Adipocyte (in vitro differentiated cells): ENCODE measurements at regions not wholly inside any gene's neighbourhood (a gene's known extent, or its start where the extent isn't known, plus 50 kb on each side); places are given as distances from the start of the nearest gene placed in this dataset.

ENCODE experiments used
- DNase-seq: peaks from one replicate; pipeline ENCODE4 v3.0.0-alpha.2; 2015; ENCODE audit warnings: low read depth
- H3K27me3 ChIP-seq: replicated peaks from 2 replicates; pipeline ENCODE4 v1.7.0; 2013; ENCODE audit warnings: mild to moderate bottlenecking, low read length, moderate library complexity; ENCODE audit not compliant: control insufficient read depth, insufficient read depth
- H3K36me3 ChIP-seq: 2 replicates; pipeline ENCODE4 v1.7.0; 2013; ENCODE audit warnings: low read length, mild to moderate bottlenecking, moderate library complexity; ENCODE audit not compliant: control insufficient read depth, insufficient read depth, severe bottlenecking
- H3K4me1 ChIP-seq: 2 replicates; pipeline ENCODE4 v1.7.0; 2013; ENCODE audit warnings: mild to moderate bottlenecking, low read length, moderate library complexity; ENCODE audit not compliant: control insufficient read depth, insufficient read depth
- H3K4me3 ChIP-seq: 2 replicates; pipeline ENCODE4 v1.7.0; 2013; ENCODE audit warnings: mild to moderate bottlenecking, low read length, moderate library complexity
- H3K9ac ChIP-seq: 2 replicates; pipeline ENCODE4 v1.7.0; 2013; ENCODE audit warnings: mild to moderate bottlenecking, low read length, moderate library complexity
- H3K9me3 ChIP-seq: 2 replicates; pipeline ENCODE4 v1.7.0; 2013; ENCODE audit warnings: mild to moderate bottlenecking, low read length, moderate library complexity; ENCODE audit not compliant: control insufficient read depth

DNA sequence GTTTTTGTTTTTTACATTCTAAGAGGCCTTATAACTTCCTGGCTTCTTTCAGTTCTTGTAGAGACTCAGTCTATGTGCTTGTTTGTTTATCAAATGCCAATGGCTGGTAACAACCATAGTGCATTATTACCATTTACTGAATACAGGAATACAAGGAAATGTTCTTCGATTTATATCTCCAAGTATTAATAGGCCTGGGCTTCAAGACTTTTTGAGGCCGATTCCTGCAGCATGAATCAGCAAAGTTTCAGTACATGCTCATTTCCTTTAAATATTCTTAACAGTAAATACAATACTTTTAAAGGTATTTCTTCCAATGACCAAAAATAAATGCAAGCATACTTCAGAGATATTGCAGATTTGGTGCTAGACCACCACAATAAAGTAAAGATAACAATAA lies 535.3 kb downstream of the EFNA5 start:
- Histone ChIP-seq H3K9ac (no peak overlapping the region), H3K4me1 (no peaks in the 10 kb centered on the region), H3K4me3 (no peak overlapping the region), H3K9me3 (peaks cover 8% of the 10 kb centered on the region), H3K27me3 (no peaks in the 10 kb centered on the region), H3K36me3 (no peaks in the 10 kb centered on the region)
- DNase-seq: peak; percentile 48

DNA sequence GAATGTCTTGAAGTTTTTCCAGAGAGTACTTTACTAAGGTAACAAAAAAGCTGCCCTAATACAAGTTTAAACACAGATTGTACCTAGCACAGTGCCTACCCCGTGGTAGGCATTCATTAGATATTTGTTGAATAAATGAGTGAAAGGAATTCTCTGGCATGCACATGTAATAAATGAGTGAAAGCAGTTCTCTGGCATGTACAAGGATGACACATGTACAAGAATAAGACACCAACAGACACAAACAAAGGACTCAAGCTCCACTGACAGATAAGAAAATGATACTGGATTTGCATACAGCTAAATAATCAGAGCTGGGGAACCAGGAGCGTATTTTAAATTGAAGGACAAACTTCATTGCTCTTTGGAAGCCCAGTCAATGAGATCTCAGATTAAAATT lies 535.8 kb downstream of the EFNA5 start:
- no peaks in the 10 kb centered on the region for H3K4me1 ChIP-seq
- no peaks in the 10 kb centered on the region for H3K27me3 ChIP-seq
- no peak for DNase-seq
- no peak overlapping the region for H3K4me3 ChIP-seq
- H3K9ac ChIP-seq: no peak overlapping the region
- peaks cover 6% of the 10 kb centered on the region for H3K9me3 ChIP-seq
- no peaks in the 10 kb centered on the region for H3K36me3 ChIP-seq

DNA sequence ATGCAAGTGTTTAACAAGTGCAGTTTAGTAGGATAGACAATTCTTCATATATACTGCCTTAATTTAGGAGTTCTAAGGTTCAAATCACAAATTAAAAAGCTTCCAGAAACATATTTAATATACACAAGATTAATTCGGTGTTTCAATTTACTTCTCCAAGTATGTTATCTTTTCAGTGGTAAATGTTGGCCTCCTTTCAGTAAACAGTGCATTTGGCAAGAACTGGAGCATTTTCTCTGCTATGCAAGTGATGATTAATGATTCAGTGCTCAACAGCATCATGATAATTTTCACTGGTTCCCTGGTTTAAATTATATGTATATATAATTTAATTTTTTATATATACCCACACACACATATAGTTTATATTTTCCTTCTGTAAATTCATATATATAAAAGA lies 541.7 kb downstream of the EFNA5 start:
- DNase-seq: peak; percentile 67
- peaks cover 6% of the 10 kb centered on the region for H3K9me3 ChIP-seq
- H3K36me3 ChIP-seq: no peaks in the 10 kb centered on the region
- no peaks in the 10 kb centered on the region for H3K4me1 ChIP-seq
- H3K27me3 ChIP-seq: no peaks in the 10 kb centered on the region
- no peak overlapping the region for H3K9ac ChIP-seq
- H3K4me3 ChIP-seq: no peak overlapping the region

DNA sequence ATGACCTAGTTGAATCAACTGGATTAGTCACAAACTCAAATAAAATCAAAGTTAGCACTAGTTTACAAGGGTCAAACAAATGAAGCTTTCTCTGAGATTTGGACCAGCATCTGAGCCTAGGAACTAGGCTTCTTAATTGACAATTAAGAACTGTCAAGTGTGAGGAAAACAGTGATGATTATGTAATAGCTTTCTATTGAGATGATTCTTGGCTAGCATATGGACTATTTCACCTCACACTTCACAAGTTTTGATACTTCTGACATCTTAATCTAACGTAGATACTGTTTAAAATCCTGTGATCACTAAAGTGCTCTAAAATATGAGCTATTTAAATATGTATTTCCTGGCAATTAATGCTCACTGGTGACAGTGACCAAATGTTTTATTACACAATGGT lies 542.9 kb downstream of the EFNA5 start:
- H3K4me3 ChIP-seq: no peak overlapping the region
- DNase-seq: no peak

DNA sequence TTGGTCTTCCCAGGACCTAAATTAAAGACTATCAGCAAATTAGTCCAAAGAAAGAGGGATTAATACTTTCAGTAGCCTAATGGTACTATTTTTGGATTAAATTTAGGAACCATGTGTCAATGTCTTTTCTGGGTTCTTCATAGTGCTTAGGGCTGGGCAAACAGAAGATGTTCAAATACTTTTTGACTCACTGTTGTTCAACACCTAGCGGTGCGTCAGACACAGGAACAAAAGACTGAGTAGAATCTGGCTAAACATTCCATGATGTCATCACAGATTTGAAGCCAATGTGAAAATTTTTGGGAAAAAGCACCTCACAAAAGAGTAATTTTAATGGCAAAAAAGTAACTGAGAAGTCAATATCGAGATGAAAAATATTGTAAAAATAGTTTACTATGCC lies 544.4 kb downstream of the EFNA5 start:
- Histone ChIP-seq H3K4me3 (no peak overlapping the region), H3K9me3 (no peaks in the 10 kb centered on the region), H3K9ac (no peak overlapping the region), H3K4me1 (no peaks in the 10 kb centered on the region), H3K27me3 (no peaks in the 10 kb centered on the region), H3K36me3 (no peaks in the 10 kb centered on the region)
- no peak for DNase-seq

More for the DNA sequence above, 542.9 kb downstream of the EFNA5 start:
- H3K27me3 ChIP-seq: no peaks in the 10 kb centered on the region
- H3K36me3 ChIP-seq: no peaks in the 10 kb centered on the region
- H3K9me3 ChIP-seq: peaks cover under 1% of the 10 kb centered on the region
- H3K4me1 ChIP-seq: no peaks in the 10 kb centered on the region
- no peak overlapping the region for H3K9ac ChIP-seq

DNA sequence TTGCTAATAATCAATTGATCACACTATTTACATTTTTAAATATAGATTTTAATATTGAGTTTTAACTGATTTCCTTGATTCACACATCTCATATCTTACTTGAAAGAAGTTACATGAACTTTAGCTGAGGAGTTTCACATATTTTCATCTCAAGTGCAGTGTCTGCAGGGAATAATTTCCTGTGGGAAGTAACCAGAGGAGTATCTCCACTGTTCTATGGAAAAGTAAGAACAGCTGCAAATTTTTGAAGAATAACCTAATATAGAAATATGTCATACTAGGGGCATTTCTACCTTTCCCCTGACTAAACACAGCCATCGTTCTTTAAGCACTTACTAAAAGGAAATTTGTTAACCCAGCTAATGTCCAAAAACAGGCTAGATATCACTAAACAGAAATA lies 546.4 kb downstream of the EFNA5 start:
- Histone ChIP-seq H3K27me3 (no peaks in the 10 kb centered on the region), H3K9ac (no peak overlapping the region), H3K4me1 (no peaks in the 10 kb centered on the region), H3K4me3 (no peak overlapping the region), H3K9me3 (no peaks in the 10 kb centered on the region), H3K36me3 (no peaks in the 10 kb centered on the region)
- no peak for DNase-seq

DNA sequence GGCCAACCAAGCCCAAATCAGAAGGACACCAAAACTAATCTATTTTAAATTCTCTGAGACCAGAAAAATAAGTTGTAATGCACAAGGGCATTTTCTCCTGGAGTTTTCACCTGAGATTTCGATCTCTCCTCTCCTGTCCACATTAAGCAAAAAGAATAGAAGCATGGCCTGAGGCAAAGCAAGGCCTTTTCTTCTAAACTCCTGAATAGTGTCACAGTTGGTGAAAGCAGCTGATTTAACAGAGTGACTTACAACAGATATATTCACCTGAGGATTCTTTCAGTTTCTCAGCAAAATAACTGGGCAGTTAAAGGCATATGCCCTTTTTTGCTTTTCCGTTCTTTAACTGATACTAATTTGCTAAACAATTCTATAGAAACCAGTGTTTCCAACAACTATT lies 547.7 kb downstream of the EFNA5 start:
- H3K36me3 ChIP-seq: no peaks in the 10 kb centered on the region
- no peaks in the 10 kb centered on the region for H3K9me3 ChIP-seq
- no peaks in the 10 kb centered on the region for H3K27me3 ChIP-seq
- no peaks in the 10 kb centered on the region for H3K4me1 ChIP-seq
- DNase-seq: no peak
- H3K9ac ChIP-seq: no peak overlapping the region
- no peak overlapping the region for H3K4me3 ChIP-seq

DNA sequence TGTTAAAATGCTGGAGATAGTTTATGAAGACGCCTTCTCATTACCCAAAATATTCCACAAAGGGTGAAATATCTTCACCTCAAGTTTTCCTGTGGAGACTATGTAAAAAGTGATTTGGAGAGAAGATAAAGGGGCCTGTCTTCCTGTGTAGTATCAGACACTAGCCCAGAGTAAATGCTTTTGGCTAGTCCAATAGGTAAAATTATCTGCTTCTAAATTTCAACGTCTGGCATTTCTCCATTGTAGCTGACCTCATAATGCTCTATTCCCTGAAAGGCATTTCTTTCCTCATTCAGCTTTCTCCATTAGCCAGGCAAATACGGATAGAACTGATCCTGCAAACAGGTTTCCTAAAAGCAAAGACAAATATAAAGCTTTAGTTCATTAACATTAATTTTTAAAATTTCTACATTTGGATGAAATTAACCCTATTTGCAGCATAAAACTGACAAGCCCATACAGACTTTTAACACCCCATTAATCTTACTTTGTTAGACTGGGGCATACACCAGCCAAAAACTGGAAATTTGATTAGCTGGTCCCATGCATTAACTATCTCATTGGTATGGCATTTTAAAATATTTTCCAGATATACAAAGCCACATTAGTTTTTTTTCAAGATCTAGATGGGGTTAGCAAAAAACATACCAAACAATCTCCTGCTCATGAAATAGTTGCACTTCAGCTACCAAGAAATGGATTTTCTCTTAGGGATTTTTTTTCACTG lies 548.8 kb downstream of the EFNA5 start:
- no peaks in the 10 kb centered on the region for H3K27me3 ChIP-seq
- H3K36me3 ChIP-seq: no peaks in the 10 kb centered on the region
- no peak for DNase-seq
- no peaks in the 10 kb centered on the region for H3K9me3 ChIP-seq
- no peaks in the 10 kb centered on the region for H3K4me1 ChIP-seq
- no peak overlapping the region for H3K4me3 ChIP-seq
- H3K9ac ChIP-seq: no peak overlapping the region

DNA sequence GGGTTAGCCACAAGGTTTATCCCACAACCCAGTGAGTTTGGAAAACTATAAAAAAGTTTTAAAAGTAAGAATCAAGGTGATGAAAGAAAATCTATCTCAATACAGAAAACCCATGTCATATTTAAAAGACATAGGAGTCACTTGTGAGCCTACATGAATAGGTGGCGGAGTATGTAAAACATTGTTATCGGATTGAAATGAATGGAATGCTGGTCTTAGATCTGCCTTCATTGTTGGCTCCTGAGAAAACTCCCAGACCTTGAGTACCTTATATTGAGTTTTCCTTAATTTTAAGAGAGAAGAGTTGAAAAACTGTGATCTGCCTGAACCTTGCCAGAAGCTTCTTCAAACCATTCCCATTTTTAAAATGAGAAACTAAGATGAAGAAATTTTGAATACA lies 551.1 kb downstream of the EFNA5 start:
- Histone ChIP-seq H3K36me3 (no peaks in the 10 kb centered on the region), H3K27me3 (no peaks in the 10 kb centered on the region), H3K4me3 (no peak overlapping the region), H3K4me1 (no peaks in the 10 kb centered on the region), H3K9ac (no peak overlapping the region), H3K9me3 (no peaks in the 10 kb centered on the region)
- no peak for DNase-seq

DNA sequence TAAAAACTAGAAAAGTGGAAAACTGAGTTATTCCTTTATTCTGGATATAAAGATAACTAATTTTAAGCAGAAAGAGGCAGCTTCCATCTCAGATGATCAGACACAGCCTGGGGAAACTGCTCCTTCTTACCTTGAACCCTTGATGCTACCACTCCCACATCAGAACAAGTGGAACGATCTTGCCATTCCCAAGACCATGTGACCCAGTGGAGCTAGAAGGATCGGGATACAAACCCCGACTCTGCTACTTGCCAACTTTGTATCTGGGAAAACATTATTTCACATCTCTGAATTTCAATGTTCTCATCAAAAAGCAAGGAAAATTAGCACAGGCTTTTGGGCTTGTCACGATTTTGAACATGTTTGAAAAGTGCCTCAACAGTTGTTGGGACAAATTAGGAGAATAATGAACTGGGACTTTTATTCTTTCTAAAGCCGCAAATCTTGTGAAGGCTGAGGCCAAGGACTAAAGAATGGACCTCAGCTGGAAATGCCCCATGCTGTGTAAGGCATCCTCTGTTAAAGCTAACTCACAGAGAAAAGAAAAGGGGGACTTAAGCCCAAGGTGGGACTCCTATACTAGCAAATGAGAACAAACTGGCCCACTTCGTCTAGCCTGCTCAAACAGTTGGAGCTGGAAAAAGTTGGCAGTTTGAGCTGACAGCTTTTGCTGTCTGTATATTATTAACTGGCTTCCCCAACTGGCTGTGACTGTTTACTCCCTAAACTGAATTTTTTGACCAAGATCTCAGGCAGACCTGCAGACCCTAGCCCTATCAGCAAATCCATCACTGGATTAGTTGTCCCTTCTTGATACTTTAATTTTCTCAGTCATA lies 552.3 kb downstream of the EFNA5 start:
- Histone ChIP-seq H3K9me3 (no peaks in the 10 kb centered on the region), H3K4me3 (no peak overlapping the region), H3K27me3 (no peaks in the 10 kb centered on the region), H3K4me1 (no peaks in the 10 kb centered on the region), H3K36me3 (no peaks in the 10 kb centered on the region), H3K9ac (no peak overlapping the region)
- DNase-seq: no peak

DNA sequence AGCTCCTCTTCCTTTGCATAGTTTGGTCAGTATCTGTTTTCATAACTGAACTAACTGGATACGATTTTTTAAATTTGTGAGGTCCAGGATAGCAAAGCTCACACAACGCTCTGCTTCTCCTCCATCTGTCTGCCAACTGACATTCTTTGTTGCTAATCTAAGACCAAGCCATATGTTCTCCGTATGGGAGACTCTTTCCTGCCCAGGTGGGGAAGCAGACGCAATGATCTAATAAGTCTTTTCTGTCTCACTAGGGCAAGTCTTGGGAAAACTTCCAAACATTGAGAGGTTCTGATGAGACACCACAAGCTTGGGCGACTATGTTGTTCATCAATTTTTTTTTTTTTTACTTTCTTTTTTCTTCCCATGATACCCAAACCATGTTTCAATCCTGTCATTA lies 558.5 kb downstream of the EFNA5 start:
- Histone ChIP-seq H3K27me3 (no peaks in the 10 kb centered on the region), H3K9ac (no peak overlapping the region), H3K4me1 (no peaks in the 10 kb centered on the region), H3K36me3 (no peaks in the 10 kb centered on the region), H3K4me3 (no peak overlapping the region), H3K9me3 (peaks cover 10% of the 10 kb centered on the region)
- DNase-seq: no peak
